ENCODE measurements at regions not wholly inside any gene's neighbourhood (a gene's known extent, or its start where the extent isn't known, plus 50 kb on each side); places are given as distances from the start of the nearest gene placed in this dataset.

DNA sequence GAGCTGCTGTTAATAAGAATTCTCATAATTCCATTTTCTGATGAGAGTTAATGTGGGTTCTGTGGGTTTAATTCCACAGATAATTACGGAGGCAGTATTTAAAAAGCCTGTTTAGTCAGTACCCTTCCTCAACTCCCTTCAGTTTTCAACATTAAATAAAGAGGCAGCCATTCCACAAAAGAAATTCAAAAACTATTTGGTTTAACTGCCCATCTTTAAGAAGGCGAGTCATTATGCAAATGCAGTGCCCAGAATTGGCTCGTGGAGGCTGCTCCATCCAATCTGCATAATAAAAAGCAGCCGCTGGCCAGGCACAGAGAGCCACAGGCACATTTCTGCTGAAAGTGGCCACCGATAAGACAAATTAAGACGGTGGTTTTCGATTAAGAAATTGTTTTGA lies 194.4 kb upstream of the TOX3 start:
- TF ChIP-seq, protein P1, sequence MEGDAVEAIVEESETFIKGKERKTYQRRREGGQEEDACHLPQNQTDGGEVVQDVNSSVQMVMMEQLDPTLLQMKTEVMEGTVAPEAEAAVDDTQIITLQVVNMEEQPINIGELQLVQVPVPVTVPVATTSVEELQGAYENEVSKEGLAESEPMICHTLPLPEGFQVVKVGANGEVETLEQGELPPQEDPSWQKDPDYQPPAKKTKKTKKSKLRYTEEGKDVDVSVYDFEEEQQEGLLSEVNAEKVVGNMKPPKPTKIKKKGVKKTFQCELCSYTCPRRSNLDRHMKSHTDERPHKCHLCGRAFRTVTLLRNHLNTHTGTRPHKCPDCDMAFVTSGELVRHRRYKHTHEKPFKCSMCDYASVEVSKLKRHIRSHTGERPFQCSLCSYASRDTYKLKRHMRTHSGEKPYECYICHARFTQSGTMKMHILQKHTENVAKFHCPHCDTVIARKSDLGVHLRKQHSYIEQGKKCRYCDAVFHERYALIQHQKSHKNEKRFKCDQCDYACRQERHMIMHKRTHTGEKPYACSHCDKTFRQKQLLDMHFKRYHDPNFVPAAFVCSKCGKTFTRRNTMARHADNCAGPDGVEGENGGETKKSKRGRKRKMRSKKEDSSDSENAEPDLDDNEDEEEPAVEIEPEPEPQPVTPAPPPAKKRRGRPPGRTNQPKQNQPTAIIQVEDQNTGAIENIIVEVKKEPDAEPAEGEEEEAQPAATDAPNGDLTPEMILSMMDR (conservative IDR thresholded peaks at IDR 0.05; ENCODE audit: low read depth, low read length), result no peak
- TF ChIP-seq EZH2 (IDR thresholded peaks at IDR 0.05; ENCODE audit: low read length, unreplicated experiment), result no peak

Measured in PC-3 (cell line).